SK-N-SH (cell line): ENCODE measurements at regions not wholly inside any gene's neighbourhood (a gene's known extent, or its start where the extent isn't known, plus 50 kb on each side); places are given as distances from the start of the nearest gene placed in this dataset.

Experiments
- CTCF ChIA-PET: fragments of 300-600, 350-600 bp; formaldehyde crosslinking; extraction: SDS; loops from one replicate; lab custom pipeline; 2021; lab: Yijun Ruan, JAX
- POLR2A ChIA-PET: fragments of 350-600 bp; sonication (Branson Sonifier 250); formaldehyde crosslinking; extraction: SDS; loops from one replicate; lab custom pipeline; 2020; ENCODE audit warnings: antibody characterized with exemption, inconsistent platforms; lab: Yijun Ruan, JAX
- DNase-seq: peaks from one replicate; pipeline ENCODE4 v3.0.0; 2012
- H2AFZ ChIP-seq: fragments of 200-600 bp; sonication (generic); 2 replicates; pipeline ENCODE4 v1.8.1; 2016; ENCODE audit warnings: antibody characterized with exemption, mild to moderate bottlenecking, low read depth
- H3F3A ChIP-seq: fragments of 200-600 bp; sonication (generic); replicated peaks from 2 replicates; pipeline ENCODE3; 2016; ENCODE audit warnings: antibody characterized with exemption, mild to moderate bottlenecking; ENCODE audit not compliant: insufficient read depth
- H3K27ac ChIP-seq, 2 experiments: fragments of 200-500 bp in 1 of 2; fragments of 200-600 bp in 1 of 2; sonication (Bioruptor generic) in 1 of 2; sonication (generic), shearing (Covaris generic) in 1 of 2; 2 replicates each; pipeline versions ENCODE4 v1.5.1 to v1.6.1; 2014 to 2016; ENCODE audit warnings: low read depth in 2 of 2, inconsistent platforms in 1 of 2, low read length in 1 of 2, mild to moderate bottlenecking in 1 of 2, mixed read lengths in 1 of 2
- H3K27me3 ChIP-seq: fragments of 200-600 bp; sonication (generic), shearing (Covaris generic); 2 replicates; pipeline ENCODE4 v1.6.1; 2016; ENCODE audit warnings: mixed run types; ENCODE audit not compliant: insufficient read depth
- H3K36me3 ChIP-seq, 2 experiments: fragments of 200-500 bp in 1 of 2; fragments of 200-600 bp in 1 of 2; sonication (Bioruptor generic) in 1 of 2; sonication (generic) in 1 of 2; replicated peaks in 1 of 2; 2 replicates each; pipeline versions ENCODE3 to v1.5.1; 2014 to 2016; ENCODE audit warnings: low read length in 1 of 2, mild to moderate bottlenecking in 1 of 2; ENCODE audit not compliant: insufficient read depth in 2 of 2, control insufficient read depth in 1 of 2
- H3K4me1 ChIP-seq, 2 experiments: fragments of 200-500 bp in 1 of 2; fragments of 200-600 bp in 1 of 2; sonication (Bioruptor generic) in 1 of 2; sonication (generic), shearing (Covaris generic) in 1 of 2; 2 replicates each; pipeline versions ENCODE4 v1.5.1 to v1.6.1; 2014 to 2016; ENCODE audit warnings: low read depth in 1 of 2, low read length in 1 of 2, mixed run types in 1 of 2; ENCODE audit not compliant: insufficient read depth in 2 of 2, control insufficient read depth in 1 of 2
- H3K4me2 ChIP-seq: fragments of 200-600 bp; sonication (generic), shearing (Covaris generic); 2 replicates; pipeline ENCODE4 v1.6.1; 2017; ENCODE audit warnings: mixed run types
- H3K4me3 ChIP-seq, 2 experiments: fragments of 200-500 bp in 1 of 2; fragments of 200-600 bp in 1 of 2; sonication (Bioruptor generic) in 1 of 2; sonication (generic), shearing (Covaris generic) in 1 of 2; 2 replicates each; pipeline versions ENCODE4 v1.5.1 to v1.8.1; 2014 to 2016; ENCODE audit warnings: low read depth in 2 of 2, inconsistent platforms in 1 of 2, low read length in 1 of 2, mild to moderate bottlenecking in 1 of 2, mixed read lengths in 1 of 2, moderate library complexity in 1 of 2
- H3K79me2 ChIP-seq: fragments of 200-600 bp; sonication (generic); 2 replicates; pipeline ENCODE4 v1.8.1; 2017; ENCODE audit warnings: mild to moderate bottlenecking; ENCODE audit not compliant: insufficient read depth
- H3K9ac ChIP-seq: fragments of 200-600 bp; sonication (generic); 2 replicates; pipeline ENCODE4 v1.6.1; 2017; ENCODE audit warnings: mixed run types
- H3K9me2 ChIP-seq: fragments of 200-600 bp; sonication (generic); 2 replicates; pipeline ENCODE4 v1.6.1; 2017; ENCODE audit warnings: mixed run types
- H3K9me3 ChIP-seq: fragments of 200-600 bp; sonication (generic); 2 replicates; pipeline ENCODE4 v1.6.1; 2017; ENCODE audit warnings: mixed run types, mild to moderate bottlenecking, moderate library complexity
- H4K20me1 ChIP-seq: fragments of 200-600 bp; sonication (generic); 2 replicates; pipeline ENCODE4 v1.6.1; 2017; ENCODE audit warnings: mild to moderate bottlenecking, mixed run types; ENCODE audit not compliant: insufficient read depth
- CTCF ChIP-seq: fragments of 200-600 bp; sonication (generic); IDR thresholded peaks from 2 replicates; pipeline ENCODE4 v1.6.1; 2017; ENCODE audit warnings: antibody characterized with exemption, mild to moderate bottlenecking, moderate library complexity
- EP300 ChIP-seq, 2 experiments: IDR thresholded peaks; 2 replicates each; pipeline versions ENCODE4 v1.4.0 to v1.6.1; 2012; ENCODE audit warnings: borderline replicate concordance in 1 of 2, low read depth in 1 of 2, low read length in 1 of 2
- FOSL2 ChIP-seq: IDR thresholded peaks from 2 replicates; pipeline ENCODE4 v1.4.0; 2012; ENCODE audit warnings: low read depth, mild to moderate bottlenecking, moderate library complexity, borderline replicate concordance
- FOXJ3 ChIP-seq: sonication (generic); formaldehyde crosslinking; IDR thresholded peaks from 2 replicates; pipeline ENCODE4 v1.5.1; 2020; ENCODE audit warnings: mild to moderate bottlenecking, missing genetic modification reagents
- GABPA ChIP-seq: IDR thresholded peaks from 2 replicates; pipeline ENCODE4 v1.4.0; 2012; ENCODE audit warnings: low read depth, mild to moderate bottlenecking
- JUND ChIP-seq: IDR thresholded peaks from 2 replicates; pipeline ENCODE4 v1.4.0; 2012
- MAX ChIP-seq: IDR thresholded peaks from 2 replicates; pipeline ENCODE4 v1.4.0; 2012; ENCODE audit warnings: low read depth
- MEF2A ChIP-seq: IDR thresholded peaks from 2 replicates; pipeline ENCODE4 v1.4.0; 2012; ENCODE audit warnings: low read depth, borderline replicate concordance
- MXI1 ChIP-seq: IDR thresholded peaks from 2 replicates; pipeline ENCODE4 v1.6.1; 2012; ENCODE audit warnings: mild to moderate bottlenecking, low read depth, low read length, improper control_type of control experiment
- NFIC ChIP-seq: IDR thresholded peaks from 2 replicates; pipeline ENCODE4 v1.4.0; 2012; ENCODE audit warnings: borderline replicate concordance
- PBX3 ChIP-seq: IDR thresholded peaks from 2 replicates; pipeline ENCODE4; 2012
- REST ChIP-seq: IDR thresholded peaks from 2 replicates; pipeline ENCODE4 v1.6.1; 2012; ENCODE audit warnings: mild to moderate bottlenecking, low read depth, low read length, moderate library complexity
- RFX5 ChIP-seq: IDR thresholded peaks from 2 replicates; pipeline ENCODE4 v1.6.1; 2012; ENCODE audit warnings: mild to moderate bottlenecking, improper control_type of control experiment, low read length
- TCF12 ChIP-seq: IDR thresholded peaks from 2 replicates; pipeline ENCODE4 v1.4.0; 2012
- TEAD4 ChIP-seq: IDR thresholded peaks from 2 replicates; pipeline ENCODE4 v1.4.0; 2012; ENCODE audit warnings: mild to moderate bottlenecking, borderline replicate concordance; ENCODE audit not compliant: insufficient read depth
- USF2 ChIP-seq: fragments of 150-350 bp; IDR thresholded peaks from 2 replicates; pipeline ENCODE4 v1.6.1; 2017; ENCODE audit warnings: antibody characterized with exemption, low read length, low read depth, borderline replicate concordance
- WGBS: methylation state at CpG from one replicate; pipeline ENCODE4 v1.1.6; 2017; ENCODE audit warnings: low lambda C conversion rate; 5-methylcytosine and 5-hydroxymethylcytosine counted together

GRCh38 chr10:88200312-88201032 is 337.0 kb downstream of the PTEN start:
- TF ChIP-seq FOXJ3 (CRISPR knock-in tag) (no peak), MXI1 (no peak), MEF2A (no peak), PBX3 (no peak), CTCF (no peak), TCF12 (no peak), GABPA (no peak), RFX5 (no peak), NFIC (no peak), FOSL2 (no peak), USF2 (no peak), REST (no peak), TEAD4 (no peak), JUND (no peak), MAX (no peak), EP300 (IDR thresholded peaks at IDR 0.05; ENCODE audit: borderline replicate concordance in 1 of 2, low read depth in 1 of 2, low read length in 1 of 2) (no peak)
- no peaks in the 10 kb centered on the region for H3F3A ChIP-seq
- H3K9ac ChIP-seq, result no peak overlapping the region
- peaks cover 0 to 10% of the 10 kb centered on the region in 2 experiments; a peak in 2 of 4 replicates for H3K4me1 ChIP-seq
- ChIA-PET CTCF (interaction anchor here (0.5 to 1.9 kb wide), 2 partner anchors 189 to 1036 kb away, joined by 4 to 7 read pairs; no protein-coding TSS in a partner anchor), POLR2A (interaction anchor here (1.2 kb wide), 1 partner anchor 338 kb away, joined by 4 read pairs; no protein-coding TSS in a partner anchor)
- no peak overlapping the region for H3K4me2 ChIP-seq
- H3K27me3 ChIP-seq, result no peaks in the 10 kb centered on the region
- WGBS, result 85% methylated on average over 3 of the region's 3 CpGs
- no peak overlapping the region for H2AFZ ChIP-seq
- no peak for DNase-seq
- no peaks in the 10 kb centered on the region for H3K9me3 ChIP-seq
- H3K9me2 ChIP-seq, result no peaks in the 10 kb centered on the region
- no peaks in the 10 kb centered on the region for H4K20me1 ChIP-seq
- H3K36me3 ChIP-seq, result no peaks in the 10 kb centered on the region
- no peak overlapping the region for H3K27ac ChIP-seq
- no peak overlapping the region for H3K4me3 ChIP-seq
- H3K79me2 ChIP-seq, result no peaks in the 10 kb centered on the region
